GM18508 (cell line): ENCODE measurements at regions not wholly inside any gene's neighbourhood (a gene's known extent, or its start where the extent isn't known, plus 50 kb on each side); places are given as distances from the start of the nearest gene placed in this dataset.
"Not testable (repeated sequence)": the region's sequence is repeated elsewhere in the genome, so short reads cannot be mapped to it uniquely, and the experiment has no call there.

Experiments used
- ATAC-seq: cut with Tn5 transposase; IDR thresholded peaks from one replicate; pipeline ENCODE4 v1.9.1; 2021; ENCODE audit warnings: moderate number of reproducible peaks; ENCODE audit not compliant: insufficient read depth, unreplicated experiment

DNA sequence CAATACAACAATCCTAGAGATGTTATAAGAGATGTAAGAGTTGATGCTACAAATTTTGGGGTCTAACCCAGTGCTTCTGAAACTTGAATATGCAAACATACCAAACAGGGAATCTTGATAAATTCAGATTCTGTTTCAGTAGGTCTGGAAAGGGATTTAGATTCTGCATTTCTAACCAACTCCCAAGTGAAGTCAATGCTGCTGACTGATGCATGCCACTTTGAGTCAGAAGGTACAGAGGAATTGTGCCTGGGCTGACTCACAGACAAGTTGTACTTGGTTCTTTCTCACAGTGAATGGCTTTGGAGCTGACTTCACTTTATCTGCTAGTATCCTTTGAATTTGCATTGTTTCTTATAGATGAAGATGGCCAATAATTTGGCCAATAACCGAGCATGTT is 973.9 kb downstream of the PRIM2 start:
- ATAC-seq: not testable (repeated sequence)

DNA sequence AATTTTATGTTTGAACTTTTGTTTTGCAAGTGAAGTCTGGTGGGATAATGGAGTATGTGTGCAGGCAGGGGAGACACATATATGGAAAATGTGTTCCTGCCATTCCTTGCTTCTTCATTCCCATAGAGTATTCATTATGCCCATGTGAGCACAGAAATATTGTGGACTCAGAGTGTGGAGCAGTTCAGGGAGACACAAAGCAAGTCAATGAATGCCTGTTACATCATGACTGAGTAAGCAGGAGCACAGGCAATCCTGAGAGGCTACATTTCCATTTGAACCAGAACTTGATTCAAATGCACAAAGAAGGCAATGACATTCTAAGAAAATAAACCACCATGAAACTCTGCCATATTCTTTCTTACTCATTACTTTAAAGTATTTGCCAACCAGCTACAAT is 990.5 kb downstream of the PRIM2 start:
- ATAC-seq: not testable (repeated sequence)

DNA sequence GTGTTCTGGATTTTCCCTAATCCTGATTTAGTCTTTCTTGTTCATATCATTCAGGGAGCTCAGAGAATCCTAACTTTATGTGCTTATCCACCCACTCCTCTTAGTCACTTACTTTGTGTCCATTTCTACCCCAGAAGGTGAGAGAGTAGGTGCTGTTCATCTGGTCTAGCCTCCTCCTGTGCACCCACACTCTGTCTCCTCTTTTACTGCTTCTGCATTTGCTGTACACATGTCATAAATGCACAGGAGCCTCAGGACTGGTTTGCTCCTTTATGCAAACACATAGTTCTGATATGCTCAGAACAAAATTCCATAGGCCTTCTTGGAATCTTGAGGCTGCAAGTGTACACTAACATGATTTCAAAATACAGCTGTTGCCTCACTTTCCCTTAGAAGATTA is 1014.7 kb downstream of the PRIM2 start:
- ATAC-seq: not testable (repeated sequence)

DNA sequence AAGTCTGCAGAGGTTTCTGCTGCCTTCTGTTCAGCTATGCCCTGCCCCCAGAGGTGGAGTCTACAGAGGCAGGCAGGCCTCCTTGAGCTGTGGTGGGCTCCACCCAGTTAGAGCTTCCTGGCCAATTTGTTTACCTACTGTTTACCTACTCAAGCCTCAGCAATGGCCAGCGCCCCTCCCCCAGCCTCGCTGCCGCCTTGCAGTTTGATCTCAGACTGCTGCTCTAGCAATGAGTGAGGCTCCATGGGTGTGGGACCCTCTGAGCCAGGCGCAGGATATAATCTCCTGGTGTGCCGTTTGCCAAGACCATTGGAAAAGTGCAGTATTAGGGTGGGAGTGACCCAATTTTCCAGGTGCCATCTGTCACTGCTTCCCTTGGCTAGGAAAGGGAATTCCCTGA is 1024.9 kb downstream of the PRIM2 start:
- ATAC-seq: not testable (repeated sequence)

DNA sequence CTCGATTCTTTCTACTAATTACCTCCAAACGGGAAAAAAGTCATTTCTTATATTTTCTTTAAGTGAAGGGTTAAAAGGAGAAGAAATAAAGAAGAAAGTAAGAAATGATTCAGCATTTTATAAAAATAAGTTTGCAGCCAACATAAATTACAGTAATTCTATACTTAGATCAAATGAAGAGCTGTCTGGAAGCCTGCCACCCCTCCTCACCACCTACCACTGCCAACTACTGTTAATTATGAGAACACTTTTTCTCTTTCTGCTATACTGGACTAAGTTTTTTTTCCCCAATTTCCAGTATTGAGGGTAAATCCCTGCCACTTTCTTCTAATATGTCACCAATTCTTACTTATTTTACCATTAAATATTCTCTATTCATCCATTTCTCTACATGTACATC is 1030.1 kb downstream of the PRIM2 start:
- ATAC-seq: not testable (repeated sequence)

DNA sequence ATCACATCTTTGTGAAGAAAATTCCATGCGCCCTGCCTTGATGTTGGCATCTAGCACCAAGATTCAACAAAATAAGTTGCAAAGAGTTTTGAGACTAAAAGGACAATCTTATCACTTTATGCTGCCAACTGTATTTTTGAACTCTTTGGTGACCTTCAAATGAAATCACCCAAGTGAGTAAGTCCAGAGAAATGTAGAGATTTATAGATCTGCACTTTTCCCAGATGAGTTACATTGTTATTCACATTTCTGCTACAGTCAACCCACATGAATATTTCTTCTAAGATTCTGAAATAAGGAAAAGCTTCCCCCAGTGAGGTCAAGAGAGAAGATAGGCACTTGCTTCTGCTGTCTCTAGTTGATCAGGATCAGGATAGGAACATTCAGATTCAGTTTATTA is 1034.2 kb downstream of the PRIM2 start:
- ATAC-seq: not testable (repeated sequence)

DNA sequence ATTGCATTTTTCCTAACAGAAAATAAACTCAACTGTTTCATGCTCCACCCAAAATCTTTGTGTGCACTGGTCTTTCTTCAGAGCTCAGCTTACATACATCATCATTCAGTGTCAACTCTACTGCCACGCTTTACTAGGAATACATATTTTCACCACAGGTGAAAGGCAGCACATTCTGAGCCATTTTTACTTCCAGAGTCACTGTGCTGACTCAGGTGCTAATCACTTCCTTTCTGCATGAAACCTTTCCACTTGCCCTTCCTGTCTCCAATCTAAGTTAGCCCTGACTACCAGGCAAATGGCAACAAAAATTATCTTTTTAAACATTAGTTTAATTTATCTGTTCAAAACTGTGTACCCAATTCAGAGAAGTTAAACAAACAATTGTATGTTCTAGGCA is 1041.0 kb downstream of the PRIM2 start:
- ATAC-seq: not testable (repeated sequence)

DNA sequence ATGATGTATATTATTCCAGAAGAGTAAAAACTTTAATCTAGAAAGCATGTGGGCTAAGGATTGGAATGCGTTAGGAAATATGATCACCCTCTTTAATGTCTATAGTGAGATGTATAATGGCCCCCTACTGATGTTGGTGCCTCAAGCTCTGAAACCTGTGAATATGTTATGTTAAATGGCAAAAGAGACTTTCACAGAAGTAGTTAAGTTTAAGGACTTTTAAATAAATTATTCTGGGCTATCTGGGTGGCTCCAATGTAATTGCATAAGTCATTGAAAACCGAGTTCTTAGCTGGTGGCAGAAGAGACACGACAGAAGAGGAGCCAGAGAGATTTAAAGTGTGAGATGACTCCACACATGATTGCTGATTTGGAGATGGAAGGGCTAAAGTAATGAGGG is 1048.4 kb downstream of the PRIM2 start:
- not testable (repeated sequence) for ATAC-seq

DNA sequence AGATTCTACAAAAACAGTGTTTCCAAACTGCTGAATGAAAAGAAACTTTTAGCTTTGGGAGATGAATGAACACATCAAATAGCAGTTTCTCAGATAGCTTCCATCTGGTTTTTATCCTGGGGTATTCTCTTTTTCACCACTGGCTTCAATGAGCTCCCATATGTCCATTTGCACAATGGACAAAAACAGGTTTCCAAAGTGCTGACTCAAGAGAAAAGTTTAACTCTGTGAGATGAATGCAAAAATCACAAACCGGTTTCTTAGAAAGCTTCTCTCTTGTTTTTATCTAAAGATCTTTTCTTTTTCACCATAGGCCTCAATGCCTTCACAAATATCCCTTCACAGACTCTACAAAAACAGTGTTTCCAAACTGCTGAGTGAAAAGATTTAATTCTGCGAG is 1089.2 kb downstream of the PRIM2 start:
- ATAC-seq: not testable (repeated sequence)

DNA sequence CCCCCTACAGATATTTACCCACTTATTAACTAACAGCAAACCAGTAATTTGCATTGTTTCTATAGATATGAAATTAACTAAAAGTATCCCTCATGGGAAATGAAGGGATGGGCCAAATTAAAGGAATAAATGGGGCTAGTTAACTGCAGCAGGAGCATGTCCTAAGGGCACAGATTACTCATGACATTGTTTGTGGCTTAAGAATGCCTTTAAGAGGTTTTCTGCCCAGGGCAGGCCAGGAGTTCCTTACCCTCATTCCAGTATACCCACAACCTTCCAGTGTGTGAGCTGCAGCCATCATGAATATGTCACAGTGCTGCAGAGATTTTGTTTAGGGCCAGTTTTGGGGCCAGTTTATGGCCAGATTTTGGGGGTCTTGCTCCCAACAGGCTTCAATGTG is 1101.9 kb downstream of the PRIM2 start:
- no peak for ATAC-seq
